ENCODE measurements at regions not wholly inside any gene's neighbourhood (a gene's known extent, or its start where the extent isn't known, plus 50 kb on each side); places are given as distances from the start of the nearest gene placed in this dataset.

DNA sequence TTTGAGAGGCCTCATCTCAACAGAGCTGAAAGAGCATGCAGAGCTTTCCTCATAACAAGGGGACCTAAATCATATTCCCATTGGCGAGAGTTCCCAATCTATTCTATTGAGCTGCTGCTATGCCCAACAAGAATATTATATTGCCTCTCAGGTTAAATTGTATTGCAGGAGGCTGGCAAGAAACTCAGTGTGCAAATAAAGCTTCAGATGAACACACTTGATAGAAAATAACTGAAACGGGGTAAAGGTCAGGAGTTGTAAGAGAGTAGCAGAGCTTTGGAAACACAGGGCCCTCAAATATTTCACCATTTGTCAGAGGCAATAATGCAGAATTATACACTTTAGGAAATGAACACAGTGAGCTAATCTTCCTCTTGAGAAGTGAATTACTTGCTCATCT lies 364.3 kb upstream of the SPTLC3 start:
- no peak for ATAC-seq (ENCODE audit: low FRiP score in 2 of 2)
- no peak for DNase-seq
- Histone ChIP-seq H3K36me3 (no peaks in the 10 kb centered on the region), H3K4me1 (no peaks in the 10 kb centered on the region), H3K4me3 (no peak overlapping the region), H3K27ac (no peak overlapping the region), H3K9me3 (no peaks in the 10 kb centered on the region), H3K27me3 (no peaks in the 10 kb centered on the region)
- no peak for TF ChIP-seq POLR2A (IDR thresholded peaks at IDR 0.05)
- no peak for TF ChIP-seq EP300 (IDR thresholded peaks at IDR 0.05)
- TF ChIP-seq POLR2AphosphoS5 (IDR thresholded peaks at IDR 0.05): no peak
- TF ChIP-seq, protein P1, sequence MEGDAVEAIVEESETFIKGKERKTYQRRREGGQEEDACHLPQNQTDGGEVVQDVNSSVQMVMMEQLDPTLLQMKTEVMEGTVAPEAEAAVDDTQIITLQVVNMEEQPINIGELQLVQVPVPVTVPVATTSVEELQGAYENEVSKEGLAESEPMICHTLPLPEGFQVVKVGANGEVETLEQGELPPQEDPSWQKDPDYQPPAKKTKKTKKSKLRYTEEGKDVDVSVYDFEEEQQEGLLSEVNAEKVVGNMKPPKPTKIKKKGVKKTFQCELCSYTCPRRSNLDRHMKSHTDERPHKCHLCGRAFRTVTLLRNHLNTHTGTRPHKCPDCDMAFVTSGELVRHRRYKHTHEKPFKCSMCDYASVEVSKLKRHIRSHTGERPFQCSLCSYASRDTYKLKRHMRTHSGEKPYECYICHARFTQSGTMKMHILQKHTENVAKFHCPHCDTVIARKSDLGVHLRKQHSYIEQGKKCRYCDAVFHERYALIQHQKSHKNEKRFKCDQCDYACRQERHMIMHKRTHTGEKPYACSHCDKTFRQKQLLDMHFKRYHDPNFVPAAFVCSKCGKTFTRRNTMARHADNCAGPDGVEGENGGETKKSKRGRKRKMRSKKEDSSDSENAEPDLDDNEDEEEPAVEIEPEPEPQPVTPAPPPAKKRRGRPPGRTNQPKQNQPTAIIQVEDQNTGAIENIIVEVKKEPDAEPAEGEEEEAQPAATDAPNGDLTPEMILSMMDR (IDR thresholded peaks at IDR 0.05): no peak
- 79% methylated on average over 2 of the region's 2 CpGs for WGBS, 2 donors

DNA sequence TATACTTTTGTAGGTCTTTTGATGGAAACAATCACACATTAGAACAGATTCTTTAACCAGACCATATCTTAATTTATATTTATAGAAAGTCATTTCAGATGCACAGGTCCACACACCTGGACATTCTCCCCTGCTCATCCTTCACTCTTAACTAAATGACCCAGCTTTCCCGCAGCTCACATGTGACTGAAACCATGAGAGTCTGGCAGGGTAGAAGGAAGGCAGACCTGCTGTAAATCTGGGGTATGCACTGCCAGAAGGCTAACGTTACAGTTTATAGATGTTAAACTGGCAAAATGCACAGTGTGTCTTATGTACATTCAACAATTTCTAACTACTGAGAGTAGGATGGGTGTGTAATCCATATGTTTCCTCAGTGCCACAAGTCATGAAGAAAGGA lies 359.5 kb upstream of the SPTLC3 start:
- no peak overlapping the region for H3K4me3 ChIP-seq
- H3K27ac ChIP-seq: no peak overlapping the region
- no peaks in the 10 kb centered on the region for H3K4me1 ChIP-seq
- no peaks in the 10 kb centered on the region for H3K27me3 ChIP-seq
- DNase-seq (no peak), ATAC-seq (ENCODE audit: low FRiP score in 2 of 2) (no peak)
- H3K36me3 ChIP-seq: no peaks in the 10 kb centered on the region
- no peaks in the 10 kb centered on the region for H3K9me3 ChIP-seq
- WGBS, 2 donors: 74 to 79% methylated on average over 2 of the region's 2 CpGs
- TF ChIP-seq POLR2A (IDR thresholded peaks at IDR 0.05): no peak
- TF ChIP-seq EP300 (IDR thresholded peaks at IDR 0.05): no peak
- TF ChIP-seq, protein P1 (IDR thresholded peaks at IDR 0.05): no peak
- TF ChIP-seq POLR2AphosphoS5 (IDR thresholded peaks at IDR 0.05): no peak

DNA sequence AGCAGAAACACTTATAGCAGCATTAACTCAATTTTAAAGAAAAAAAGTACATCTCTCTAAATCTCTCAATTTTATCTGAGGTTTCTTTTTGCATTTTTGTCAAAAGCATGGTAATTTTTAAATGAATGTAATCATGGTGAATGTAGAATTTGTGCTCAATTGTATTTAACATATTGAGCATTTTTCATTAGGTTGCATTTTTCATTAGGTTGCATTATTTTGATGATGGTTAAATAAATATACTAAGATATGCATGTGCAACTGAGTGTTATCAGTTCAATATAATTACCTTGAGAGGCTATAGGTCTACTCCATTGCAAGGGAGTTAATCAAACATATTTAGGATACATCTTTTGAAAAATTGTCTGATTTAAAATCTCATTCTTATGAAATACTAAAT lies 355.1 kb upstream of the SPTLC3 start:
- no peaks in the 10 kb centered on the region for H3K4me1 ChIP-seq
- no peak for TF ChIP-seq EP300 (IDR thresholded peaks at IDR 0.05)
- TF ChIP-seq, protein P1 (IDR thresholded peaks at IDR 0.05): no peak
- no peak for TF ChIP-seq POLR2A (IDR thresholded peaks at IDR 0.05)
- TF ChIP-seq POLR2AphosphoS5 (IDR thresholded peaks at IDR 0.05): no peak
- no peak for DNase-seq
- no peak overlapping the region for H3K4me3 ChIP-seq
- ATAC-seq (ENCODE audit: low FRiP score in 2 of 2): no peak
- no peak overlapping the region for H3K27ac ChIP-seq
- H3K36me3 ChIP-seq: no peaks in the 10 kb centered on the region
- H3K27me3 ChIP-seq: no peaks in the 10 kb centered on the region
- no peaks in the 10 kb centered on the region for H3K9me3 ChIP-seq

DNA sequence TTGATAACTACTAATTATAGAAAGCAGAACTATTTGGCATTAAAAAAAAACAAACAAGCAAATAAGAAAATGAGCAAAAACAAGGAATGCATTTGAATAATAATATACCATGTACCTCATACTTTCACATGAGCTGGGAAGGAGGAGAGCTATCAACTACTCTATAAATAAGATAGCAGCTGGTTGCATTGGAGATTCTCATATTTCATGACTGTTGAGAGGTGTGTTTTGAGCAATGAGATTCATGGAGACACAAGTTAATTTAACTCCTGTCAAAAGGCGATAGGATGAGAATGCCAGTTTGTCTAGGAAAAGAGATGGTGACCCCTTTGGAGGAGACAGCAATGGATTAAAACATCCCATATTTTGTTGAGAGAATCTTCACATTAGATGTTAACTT lies 348.8 kb upstream of the SPTLC3 start:
- 71 to 100% methylated on average over 1 of the region's 1 CpG for WGBS, 2 donors
- TF ChIP-seq POLR2AphosphoS5 (IDR thresholded peaks at IDR 0.05): no peak
- no peak for TF ChIP-seq EP300 (IDR thresholded peaks at IDR 0.05)
- TF ChIP-seq POLR2A (IDR thresholded peaks at IDR 0.05): no peak
- TF ChIP-seq, protein P1 (IDR thresholded peaks at IDR 0.05): no peak
- H3K4me1 ChIP-seq: no peaks in the 10 kb centered on the region

DNA sequence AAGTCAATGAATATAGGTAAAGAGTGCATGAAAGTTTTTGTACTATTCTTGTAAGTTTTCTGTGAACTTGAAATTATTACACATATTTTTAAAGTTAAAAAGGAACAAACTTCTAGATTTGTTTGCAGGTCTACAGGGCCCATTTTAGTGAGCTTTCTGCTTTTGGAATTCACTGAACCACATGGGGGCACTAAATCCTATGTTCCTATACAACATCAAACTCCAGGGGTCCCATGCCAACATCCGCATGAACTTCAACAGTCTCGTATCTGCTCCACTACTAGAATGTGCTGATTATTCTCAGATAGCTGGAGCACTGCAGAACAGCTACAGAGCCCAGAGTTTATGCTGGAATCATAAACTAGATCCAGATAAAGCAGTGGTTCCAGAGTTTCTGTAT lies 347.9 kb upstream of the SPTLC3 start:
- 49 to 52% methylated on average over 2 of the region's 2 CpGs for WGBS, 2 donors
- DNase-seq: no peak
- Histone ChIP-seq H3K9me3 (no peaks in the 10 kb centered on the region), H3K4me3 (no peak overlapping the region), H3K27me3 (no peaks in the 10 kb centered on the region), H3K36me3 (no peaks in the 10 kb centered on the region), H3K27ac (no peak overlapping the region), H3K4me1 (no peaks in the 10 kb centered on the region)
- ATAC-seq (ENCODE audit: low FRiP score in 2 of 2): no peak
- TF ChIP-seq POLR2A (IDR thresholded peaks at IDR 0.05): no peak
- no peak for TF ChIP-seq EP300 (IDR thresholded peaks at IDR 0.05)
- TF ChIP-seq, protein P1 (IDR thresholded peaks at IDR 0.05): no peak
- no peak for TF ChIP-seq POLR2AphosphoS5 (IDR thresholded peaks at IDR 0.05)

More for the DNA sequence above, 348.8 kb upstream of the SPTLC3 start:
- Histone ChIP-seq H3K36me3 (no peaks in the 10 kb centered on the region), H3K9me3 (no peaks in the 10 kb centered on the region), H3K27ac (no peak overlapping the region), H3K27me3 (no peaks in the 10 kb centered on the region), H3K4me3 (no peak overlapping the region)
- DNase-seq: no peak
- ATAC-seq (ENCODE audit: low FRiP score in 2 of 2): no peak

All from upper lobe of left lung (tissue), 6 donors.